ENCODE measurements at regions not wholly inside any gene's neighbourhood (a gene's known extent, or its start where the extent isn't known, plus 50 kb on each side); places are given as distances from the start of the nearest gene placed in this dataset.

DNA sequence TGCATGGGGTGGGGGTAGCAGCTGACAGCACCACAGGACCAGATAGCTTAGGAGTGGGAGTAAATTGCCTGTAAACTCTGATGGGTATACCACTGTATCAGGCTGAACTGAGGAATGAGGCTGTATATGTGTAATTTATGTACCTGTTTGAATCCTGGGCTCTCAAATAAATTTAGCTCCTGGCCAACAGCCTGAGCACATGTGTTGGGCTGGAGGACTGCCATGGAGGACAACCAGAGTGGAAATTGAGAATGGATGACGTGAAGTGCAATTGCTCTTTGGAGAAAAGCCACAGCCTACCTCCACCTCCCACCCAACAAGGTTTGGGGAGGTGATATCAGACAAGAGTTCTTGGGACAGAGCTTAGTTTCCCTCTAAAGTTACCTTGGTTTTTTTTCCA is 328.6 kb upstream of the PROK2 start:
- no peak for DNase-seq (ENCODE audit: low read depth in 2 of 2)

DNA sequence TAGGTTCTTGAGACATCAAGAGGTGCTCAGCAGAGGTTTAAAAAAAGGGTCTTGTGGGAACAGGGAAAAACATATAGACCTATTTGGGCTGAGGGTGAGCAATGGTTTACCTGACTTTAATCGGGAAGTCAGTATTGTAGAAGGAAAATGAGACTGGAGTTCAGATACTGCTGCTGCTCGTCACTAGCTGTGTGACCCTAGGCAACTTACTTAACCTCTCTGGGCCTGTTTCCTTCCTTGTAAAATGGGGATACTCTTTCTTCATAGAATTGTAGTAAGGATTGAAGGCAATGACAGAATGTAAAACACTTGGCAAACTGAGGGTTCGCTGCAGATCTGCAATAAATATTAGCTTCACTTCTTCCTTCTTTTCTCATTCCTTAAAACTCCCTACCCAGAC is 327.5 kb upstream of the PROK2 start:
- DNase-seq (ENCODE audit: low read depth in 2 of 2): no peak

DNA sequence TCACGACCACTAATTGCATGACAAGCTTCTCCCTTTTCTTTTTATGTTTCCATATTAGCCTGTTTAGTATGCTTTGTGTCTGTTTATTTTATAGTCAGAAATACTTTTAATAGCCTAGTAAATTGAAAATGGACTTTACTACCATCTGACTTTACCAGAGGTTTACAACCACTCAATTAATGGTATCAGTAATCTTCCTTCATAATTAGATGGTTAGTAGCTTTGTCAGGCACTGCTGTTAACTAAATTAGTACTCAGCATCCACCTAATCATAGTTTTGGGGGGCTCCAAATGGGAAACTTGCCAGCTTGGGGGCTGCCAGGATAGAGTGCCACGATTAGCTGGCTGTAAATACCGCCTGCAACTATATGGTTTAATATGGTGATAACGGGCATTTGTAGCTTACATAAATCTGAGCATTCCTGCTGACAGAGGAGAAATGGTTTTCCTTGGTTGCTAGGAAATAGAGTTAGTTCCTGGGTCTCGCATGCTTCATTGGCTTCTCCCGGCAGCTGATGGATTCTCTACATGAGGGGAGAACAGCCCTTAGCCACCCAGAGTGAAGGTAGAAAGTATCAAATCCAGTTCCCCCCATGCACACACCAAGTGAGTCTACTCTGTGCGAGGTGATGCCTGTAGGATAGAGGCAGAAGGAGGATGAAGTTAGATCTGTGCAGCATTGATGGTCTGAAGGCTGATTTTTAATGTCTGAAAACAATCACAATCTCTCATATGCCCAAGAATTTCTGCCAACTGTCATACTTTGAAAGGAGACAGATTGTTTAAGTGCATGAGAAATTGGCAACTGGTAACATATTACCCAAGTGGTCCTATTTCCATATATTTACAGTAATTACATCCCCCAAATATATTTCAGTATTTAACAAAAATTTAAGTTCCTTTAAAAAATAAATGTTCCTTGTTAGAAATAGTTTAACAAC is 326.6 kb upstream of the PROK2 start:
- DNase-seq (ENCODE audit: low read depth in 2 of 2): no peak

DNA sequence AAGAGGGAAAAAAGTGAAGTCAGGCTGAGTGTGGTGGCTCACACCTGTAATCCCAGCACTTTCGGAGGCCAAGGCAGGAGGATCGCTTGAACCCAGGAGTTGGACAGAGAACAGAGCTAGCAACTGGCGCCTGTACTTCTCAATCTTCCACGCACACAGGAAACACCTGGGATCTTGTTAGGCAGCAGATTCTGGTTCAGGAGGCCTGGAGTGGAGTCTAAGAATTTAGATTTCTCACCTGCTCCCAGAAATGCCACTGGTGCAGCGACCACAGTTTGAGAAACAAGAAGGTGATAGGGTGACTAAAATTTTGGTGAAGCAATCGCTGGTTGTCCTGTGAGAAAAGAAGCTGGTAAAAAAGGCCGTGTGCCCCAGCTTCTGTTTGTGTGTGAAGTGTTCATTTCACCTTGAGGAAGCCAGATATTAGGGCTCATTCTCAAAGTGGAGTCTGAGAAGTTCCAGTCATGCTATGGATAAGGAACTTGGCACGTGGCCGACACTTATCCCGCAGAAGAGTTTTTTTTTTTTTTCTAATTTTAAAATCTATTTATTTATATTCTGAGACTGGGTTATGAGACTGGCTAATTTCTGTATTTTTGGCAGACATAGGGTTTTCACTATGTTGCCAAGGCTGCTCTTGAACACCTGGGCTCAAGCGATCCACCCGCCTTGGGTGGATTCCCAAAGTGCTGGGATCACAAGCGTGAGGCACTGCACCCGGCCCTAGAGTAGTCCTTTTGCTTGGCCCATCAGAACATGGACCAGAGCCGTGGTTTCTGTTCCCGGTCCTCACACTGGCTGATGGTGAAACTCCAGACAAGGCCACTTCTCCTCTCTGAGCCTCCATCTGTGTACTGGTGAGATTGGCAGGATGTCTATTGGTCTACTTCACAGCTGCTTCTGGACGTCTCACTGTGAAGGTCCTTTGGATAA is 324.6 kb upstream of the PROK2 start:
- no peak for DNase-seq (ENCODE audit: low read depth in 2 of 2)

DNA sequence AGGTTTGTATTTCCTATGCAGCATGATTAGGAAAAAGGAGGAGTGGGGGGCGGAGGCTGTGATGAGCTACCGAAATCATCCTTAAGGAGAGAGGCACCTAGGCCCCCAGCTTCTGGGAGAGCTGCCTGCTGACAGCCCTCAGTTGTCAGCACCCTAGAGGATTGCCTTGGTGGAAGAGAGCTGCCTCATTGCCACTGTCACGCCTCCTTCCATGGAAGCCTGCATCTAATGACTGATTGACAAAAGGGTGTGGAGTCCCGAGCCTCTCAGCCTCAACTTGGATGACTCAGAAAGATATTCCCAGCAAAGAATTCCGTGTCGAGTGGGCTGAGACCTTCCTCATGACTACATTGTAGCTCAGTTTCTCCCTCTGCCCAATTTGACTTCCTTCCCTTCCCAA is 320.4 kb upstream of the PROK2 start:
- no peak for DNase-seq (ENCODE audit: low read depth in 2 of 2)

DNA sequence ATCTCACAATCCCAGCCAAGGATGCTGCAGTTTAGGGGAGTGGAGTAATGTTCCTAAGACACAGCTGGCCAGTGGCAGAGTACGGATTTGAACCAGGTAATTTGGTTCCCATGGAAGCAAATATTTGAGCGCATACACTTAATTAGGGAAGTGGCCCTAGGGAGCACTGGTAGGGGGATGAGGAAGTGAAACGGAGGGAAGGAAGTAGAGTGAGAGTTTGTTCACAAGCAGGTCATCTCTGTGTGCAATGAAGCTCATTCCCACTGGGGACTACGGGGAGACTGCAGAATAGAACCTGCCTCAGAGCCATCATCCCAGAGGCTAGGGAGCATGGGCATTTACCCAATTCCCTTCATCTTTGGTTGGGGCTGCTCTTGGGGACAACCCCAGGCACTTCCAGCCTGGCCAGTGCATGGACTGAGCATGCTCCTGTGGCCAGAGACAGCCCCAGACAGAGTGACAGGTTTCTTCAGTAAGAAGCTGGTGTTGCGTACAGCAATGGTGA is 317.2 kb upstream of the PROK2 start:
- DNase-seq (ENCODE audit: low read depth in 2 of 2): no peak

DNA sequence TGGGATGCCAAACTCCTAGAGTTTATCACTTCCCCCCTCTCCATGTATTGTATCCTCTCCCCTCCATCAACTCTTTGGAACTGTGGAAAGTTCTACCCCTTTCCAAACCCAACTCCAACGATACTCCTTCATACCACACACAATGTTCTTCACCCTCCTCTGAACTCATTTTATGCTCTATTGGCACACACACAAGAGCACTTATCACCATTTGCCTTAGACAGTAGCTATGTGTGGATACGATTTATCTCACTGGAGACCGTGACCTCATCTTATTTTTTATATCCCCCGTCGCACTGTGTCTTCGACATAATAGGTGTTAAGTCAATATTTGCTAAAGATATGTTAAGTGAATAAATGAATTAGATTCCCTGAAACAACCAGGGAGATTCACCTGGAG is 316.5 kb upstream of the PROK2 start:
- no peak for DNase-seq (ENCODE audit: low read depth in 2 of 2)

DNA sequence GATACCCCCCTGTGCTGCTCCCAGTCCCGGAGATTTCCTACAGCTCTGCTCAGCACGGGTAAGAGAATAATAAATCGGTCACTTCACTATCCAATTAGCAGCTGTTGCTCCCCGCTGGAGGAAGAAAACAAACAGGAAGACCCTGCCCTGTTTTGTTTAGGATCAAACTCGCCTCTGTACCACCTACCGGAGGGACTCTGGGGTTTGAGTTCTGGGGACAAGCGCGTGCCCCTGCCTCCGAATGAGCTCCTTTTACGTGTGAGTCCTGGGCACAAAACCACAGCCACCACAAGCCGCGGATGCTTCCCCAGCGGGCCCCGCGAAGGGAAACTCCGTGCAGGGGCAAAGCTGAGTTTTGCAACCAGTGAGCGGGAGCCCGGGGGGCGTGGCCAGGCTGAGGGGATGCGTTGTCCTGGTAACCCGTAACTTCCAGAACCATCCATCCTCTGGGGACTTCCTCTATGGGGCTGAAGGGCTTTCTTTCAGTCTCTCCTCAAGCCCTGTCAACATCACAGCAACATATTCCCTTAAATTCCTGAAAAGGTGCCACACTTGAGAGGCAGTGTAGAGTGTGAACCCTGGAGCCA is 315.7 kb upstream of the PROK2 start:
- peak; percentile 50 to 67 for DNase-seq (ENCODE audit: low read depth in 2 of 2)

DNA sequence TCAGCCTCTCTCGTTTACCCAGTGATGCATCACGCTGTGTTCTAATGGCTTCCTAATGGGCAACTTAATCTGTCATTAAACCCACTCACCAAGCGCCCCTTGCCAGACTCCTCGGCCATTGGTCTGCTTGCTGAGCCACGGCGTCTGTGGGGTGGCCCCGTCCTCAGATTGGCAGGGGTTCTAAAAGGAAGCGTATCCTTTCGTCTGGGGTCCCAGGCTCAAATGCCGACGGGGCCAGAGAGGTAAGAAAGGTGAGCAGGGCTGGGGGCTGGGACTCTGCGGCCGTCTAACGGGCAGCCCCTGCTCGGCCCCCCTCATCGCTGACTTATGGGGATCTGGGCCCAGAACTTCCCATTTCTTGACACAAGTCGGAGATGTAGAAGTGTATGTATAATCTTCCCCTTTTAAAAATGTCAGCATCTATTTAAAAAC is 315.1 kb upstream of the PROK2 start:
- DNase-seq (ENCODE audit: low read depth in 2 of 2): no peak

DNA sequence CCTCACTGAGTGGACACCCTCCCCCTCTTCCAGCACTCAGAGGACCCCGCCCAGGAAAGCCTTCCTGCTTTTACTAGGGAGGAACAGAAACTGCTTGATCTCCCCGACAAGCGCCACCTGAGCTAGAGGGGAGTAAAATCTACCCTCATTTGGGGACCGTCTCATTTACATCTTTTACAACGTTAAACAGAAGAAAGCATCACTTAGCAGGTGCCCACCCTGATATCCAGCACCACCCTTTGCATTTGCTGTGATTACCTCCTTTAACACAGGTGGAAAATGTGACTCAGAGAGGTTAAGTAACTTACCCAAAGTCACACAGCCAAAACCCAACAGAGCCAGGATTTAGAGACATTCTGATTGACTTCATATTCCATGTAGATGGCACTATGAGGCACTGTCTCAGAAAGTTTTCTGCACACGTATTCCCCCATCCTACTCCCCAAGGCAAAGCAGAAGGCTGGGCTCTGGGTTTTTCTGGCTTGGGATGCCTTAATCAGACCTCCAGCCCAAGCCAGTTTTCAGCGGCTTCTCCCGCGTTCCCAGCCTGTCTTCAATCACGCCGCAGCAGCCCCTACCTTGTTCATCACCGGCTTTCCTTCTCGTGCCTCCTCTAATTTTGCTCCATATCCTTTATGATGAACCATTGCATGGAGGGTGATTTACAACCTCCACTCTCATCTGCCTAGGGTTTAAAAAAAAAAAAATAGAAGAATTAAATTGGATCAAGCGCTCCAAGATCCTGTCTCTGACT is 314.6 kb upstream of the PROK2 start:
- DNase-seq (ENCODE audit: low read depth in 2 of 2): no peak

DNA sequence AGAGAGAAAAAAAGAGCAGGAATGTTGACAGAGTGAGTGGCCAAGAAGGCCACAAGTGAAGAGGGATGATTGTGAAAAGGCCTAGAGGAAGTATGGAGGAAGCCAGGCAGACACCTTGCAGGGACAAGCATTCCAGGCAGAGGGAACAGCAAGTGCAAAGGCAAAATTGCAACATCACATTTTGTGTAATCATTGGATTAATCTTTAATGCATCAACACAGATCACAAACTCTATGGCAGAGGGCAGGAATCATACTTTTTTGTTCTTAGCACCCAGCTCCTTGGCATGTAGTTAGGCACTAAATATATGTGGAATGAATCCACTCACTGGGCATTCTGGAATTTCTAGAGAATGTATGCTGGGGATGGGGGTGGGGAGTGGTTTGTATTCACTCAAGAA is 312.1 kb upstream of the PROK2 start:
- no peak for DNase-seq (ENCODE audit: low read depth in 2 of 2)

DNA sequence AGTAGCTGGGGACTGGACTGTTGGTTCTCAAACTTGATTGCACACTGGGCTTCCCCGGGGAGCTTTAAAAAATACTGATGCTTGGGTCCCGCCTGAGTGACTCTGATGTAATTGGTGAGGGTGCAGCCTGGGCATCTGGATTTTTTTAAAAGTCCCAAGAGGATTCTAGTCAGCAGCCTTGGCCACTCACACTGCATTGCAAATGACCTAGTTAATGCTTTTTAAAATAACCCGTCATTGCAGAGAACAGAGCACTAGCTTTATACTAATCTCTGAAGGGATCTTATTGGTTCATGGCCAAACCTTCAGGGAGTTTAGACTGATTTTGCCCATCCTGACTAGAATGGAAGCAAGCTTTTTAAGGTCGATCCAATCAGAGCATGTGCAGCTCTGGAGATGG is 310.6 kb upstream of the PROK2 start:
- no peak for DNase-seq (ENCODE audit: low read depth in 2 of 2)

DNA sequence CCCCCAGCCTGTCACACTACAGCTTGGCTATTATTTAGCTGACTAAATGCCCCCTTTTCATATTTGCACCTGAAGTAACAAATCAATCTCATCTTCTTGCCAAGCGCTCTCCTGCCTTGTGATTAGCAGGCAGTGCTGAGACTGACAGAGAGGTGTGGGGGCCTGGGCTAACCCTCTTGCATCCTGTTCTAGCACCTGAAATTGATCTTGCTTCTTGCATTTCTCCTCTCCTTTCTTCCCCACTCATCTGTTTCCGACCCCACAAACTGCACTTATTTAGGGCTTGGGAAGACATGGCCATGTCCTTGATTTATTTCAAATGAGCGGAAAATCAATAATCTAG is 309.0 kb upstream of the PROK2 start:
- no peak for DNase-seq (ENCODE audit: low read depth in 2 of 2)

DNA sequence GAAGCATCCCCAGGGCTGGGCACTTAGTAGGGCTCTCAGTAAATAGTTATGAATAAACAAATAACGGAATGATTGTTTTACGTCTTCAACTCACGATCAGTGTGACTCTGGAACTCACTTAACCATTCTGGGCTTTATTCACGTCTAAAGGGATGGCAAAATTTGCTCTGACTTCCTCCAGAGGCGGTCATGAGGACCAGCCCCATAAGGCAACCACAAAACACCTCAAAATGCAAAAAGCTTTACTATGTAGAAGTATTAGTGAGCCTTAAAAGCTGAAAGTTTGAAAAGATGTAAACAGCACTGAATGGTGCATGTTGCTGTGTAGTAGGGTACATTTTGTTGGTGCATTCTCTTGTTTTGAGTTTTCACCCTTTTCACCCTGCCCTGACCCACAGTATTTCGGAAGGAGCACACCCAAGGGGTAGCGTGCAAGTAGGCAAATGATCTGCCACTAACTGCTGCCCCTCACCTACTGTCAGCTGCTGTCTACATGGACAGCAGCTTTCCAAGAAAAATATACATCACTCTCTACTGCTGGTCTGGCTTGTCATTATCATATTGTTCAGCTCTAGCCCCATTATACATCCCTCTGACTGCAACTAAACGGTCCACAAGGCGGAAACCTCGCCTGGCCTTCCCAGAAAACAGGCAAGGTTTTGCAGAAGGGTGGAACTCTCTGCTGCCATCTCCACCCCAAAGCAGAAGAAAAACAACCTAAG is 308.5 kb upstream of the PROK2 start:
- no peak for DNase-seq (ENCODE audit: low read depth in 2 of 2)

DNA sequence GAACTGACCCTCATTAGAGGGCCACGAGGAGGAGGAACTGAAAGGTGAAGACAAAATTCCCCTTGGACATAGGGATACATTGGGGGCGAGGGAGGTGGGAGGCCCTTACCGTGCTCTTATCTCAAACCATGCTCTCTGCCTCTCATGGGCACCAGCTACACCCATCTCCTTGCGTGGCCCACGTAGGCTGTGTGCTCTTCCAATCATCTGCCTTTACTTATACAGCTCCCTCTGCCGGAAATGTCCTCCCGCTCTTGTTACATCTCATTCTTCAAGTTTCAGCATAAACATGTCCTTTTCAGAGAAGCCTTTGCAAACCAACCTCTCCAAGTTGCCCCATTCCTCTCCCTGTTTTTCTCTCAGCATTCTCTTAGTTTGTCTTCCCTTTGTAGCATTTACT is 307.8 kb upstream of the PROK2 start:
- no peak for DNase-seq (ENCODE audit: low read depth in 2 of 2)

DNA sequence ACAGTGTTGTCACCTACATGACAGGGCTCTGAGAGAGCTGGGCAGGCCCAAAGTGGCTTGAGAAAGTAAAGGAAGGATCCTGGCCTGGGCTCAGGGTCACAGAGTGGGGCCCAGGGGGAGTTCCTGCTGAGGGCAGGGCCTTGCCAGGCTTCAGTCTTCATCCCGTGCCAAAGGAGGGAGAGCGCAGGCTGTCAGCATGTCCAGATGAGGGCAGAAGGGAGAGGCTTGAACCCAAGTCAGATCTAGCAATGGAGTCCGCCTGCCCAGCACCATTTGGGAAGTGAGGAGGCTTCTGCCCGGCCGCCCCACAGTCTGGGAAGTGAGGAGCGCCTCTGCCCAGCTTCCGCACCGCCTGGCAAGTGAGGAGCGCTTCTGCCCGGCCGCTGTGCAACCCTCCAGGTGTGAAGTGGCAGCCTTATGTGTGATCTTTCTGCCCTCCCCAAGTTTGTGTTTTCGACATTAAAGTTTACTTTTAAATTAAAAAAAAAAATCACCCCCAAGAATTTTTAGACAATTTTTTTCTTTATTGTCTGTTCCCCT is 303.6 kb upstream of the PROK2 start:
- DNase-seq (ENCODE audit: low read depth in 2 of 2): no peak

DNA sequence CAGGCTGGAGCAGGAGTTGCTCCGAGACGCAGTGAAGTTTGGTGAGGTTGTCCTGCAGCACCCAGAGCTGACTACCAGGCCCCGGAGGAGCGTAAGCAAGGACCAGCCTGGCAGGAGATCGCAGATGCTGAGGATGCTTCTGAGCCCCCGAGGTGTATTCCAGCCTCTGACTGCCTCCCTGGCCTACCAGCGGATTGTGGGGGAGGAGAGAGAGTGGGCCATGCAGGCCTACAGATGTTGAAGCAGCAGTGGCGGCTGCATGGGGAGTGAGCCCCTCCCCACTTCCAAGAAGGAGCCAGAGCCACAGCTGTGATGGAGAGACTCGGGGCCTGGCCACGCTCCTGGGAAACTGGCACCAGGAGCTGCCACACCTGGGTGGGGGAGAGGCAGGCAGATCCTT is 302.5 kb upstream of the PROK2 start:
- no peak for DNase-seq (ENCODE audit: low read depth in 2 of 2)

DNA sequence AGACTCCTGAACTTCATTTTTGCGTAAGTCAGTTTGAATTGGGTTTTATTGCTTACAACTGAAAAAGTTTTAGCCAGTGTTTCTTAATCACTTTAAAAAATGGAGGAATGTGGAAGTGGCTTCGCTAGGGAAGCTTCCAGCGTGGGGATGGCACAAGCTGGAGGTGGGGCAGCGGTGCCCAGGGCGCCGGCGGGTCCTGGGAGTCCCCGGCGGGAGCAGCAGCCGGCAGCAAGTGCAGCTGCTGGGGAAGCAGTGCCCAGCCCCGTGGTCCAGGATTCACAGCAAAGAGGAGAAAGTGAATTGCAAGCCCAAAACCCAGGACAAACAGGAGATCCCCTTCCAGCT is 301.8 kb upstream of the PROK2 start:
- DNase-seq (ENCODE audit: low read depth in 2 of 2): no peak

DNA sequence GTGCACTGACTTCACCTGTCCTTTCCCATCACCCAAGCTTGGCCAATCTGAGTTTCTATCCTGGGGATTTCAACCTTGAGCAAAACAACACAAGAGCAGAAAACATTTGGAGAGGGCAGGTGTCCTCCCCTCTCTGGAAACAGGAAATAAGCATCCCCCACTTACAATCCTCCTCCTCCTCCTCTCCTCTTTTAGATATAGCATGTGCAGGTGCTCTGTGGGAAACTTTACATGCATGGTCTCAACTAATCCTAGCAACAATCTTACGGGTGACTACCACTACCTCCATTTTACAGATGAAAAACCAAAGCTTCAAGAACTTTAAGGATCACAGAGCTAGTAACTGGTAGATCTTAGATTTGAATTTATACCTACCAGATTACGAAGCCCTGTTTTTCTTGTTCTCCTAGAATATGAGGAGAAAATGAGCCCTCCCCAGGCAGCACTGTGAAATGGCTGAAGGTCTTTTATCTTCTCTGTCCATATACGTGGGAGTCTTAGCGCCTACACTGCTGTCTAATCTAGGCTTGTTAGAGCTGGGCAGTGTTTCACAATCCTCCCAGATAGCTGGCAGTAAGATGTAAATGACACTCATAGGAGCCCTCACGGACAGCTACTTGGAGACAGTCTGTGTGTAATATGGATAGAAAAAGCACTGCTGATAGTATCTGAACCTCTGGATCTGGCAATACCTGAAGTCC is 301.2 kb upstream of the PROK2 start:
- DNase-seq (ENCODE audit: low read depth in 2 of 2): no peak

DNA sequence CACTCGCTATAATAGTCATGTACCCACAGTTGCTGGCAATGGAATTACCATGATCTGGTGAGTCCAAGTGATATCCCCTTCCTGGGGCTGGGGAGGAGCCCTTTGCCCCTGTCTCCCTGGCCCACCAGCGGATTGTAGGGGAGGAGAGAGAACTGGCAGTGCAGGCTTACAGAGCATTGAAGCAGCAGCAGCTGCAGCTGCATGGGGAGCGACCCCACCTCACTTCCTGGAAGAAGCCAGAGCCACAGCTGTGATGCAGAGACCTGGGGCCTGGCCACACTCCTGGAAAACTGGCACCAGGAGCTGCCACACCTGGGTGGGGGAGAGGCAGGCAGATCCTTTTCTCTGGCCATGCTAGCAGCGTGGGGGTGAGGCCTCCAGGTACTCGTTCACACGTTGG is 300.1 kb upstream of the PROK2 start:
- DNase-seq (ENCODE audit: low read depth in 2 of 2): no peak

All from activated CD8-positive, alpha-beta memory T cell treated with anti-CD3 and anti-CD28 coated beads for 4 hours (primary cell).